Gastrocnemius medialis (tissue), 4 donors: ENCODE measurements at regions not wholly inside any gene's neighbourhood (a gene's known extent, or its start where the extent isn't known, plus 50 kb on each side); places are given as distances from the start of the nearest gene placed in this dataset.

Experiments used
- ATAC-seq, 2 donors: fragments of 150-250 bp; one replicate each; pipeline ENCODE4 v1.9.1; 2016
- DNase-seq, 2 donors: peaks; one replicate each; pipeline ENCODE4 v3.0.0-alpha.2; 2019
- H3K27ac ChIP-seq, 4 donors: fragments of 200-600 bp; sonication (generic); 1 replicate in 1 of 4; 2 replicates in 3 of 4; pipeline ENCODE4 v1.5.1; 2016 to 2018; ENCODE audit warnings: mild to moderate bottlenecking in 2 of 4, moderate library complexity in 1 of 4
- H3K27me3 ChIP-seq, 3 donors: fragments of 200-600 bp; sonication (generic) in 2 of 3; 1 replicate in 1 of 3; 2 replicates in 2 of 3; pipeline versions ENCODE4 v1.5.1 to v1.6.0; 2016 to 2019; ENCODE audit warnings: mild to moderate bottlenecking in 1 of 3, moderate library complexity in 1 of 3
- H3K36me3 ChIP-seq, 2 donors: fragments of 200-600 bp; sonication (generic) in 1 of 2; one replicate each; pipeline ENCODE4 v1.5.1; 2017 to 2018
- H3K4me1 ChIP-seq, 2 donors: fragments of 200-600 bp; sonication (generic) in 1 of 2; one replicate each; pipeline ENCODE4 v1.5.1; 2016 to 2017; ENCODE audit warnings: mild to moderate bottlenecking in 2 of 2
- H3K4me3 ChIP-seq, 4 donors: fragments of 200-600 bp; sonication (generic) in 3 of 4; 1 replicate in 1 of 4; 2 replicates in 3 of 4; pipeline ENCODE4 v1.5.1; 2016 to 2019; ENCODE audit warnings: mild to moderate bottlenecking in 2 of 4
- H3K9me3 ChIP-seq, 3 donors: fragments of 200-600 bp; sonication (generic) in 2 of 3; 1 replicate in 1 of 3; 2 replicates in 2 of 3; pipeline ENCODE4 v1.5.1; 2016 to 2019
- POLR2A ChIP-seq, 2 donors: fragments of 450-650 bp; IDR thresholded peaks; one replicate each; pipeline ENCODE4 v1.6.1; 2017; ENCODE audit warnings: antibody characterized with exemption in 2 of 2, mild to moderate bottlenecking in 2 of 2, moderate library complexity in 2 of 2
- in situ Hi-C, 4 donors: fragments of 200-750 bp; cut with MboI; loops; one replicate each; pipeline versions ENCODE4 v1.15.0 to v1.8.0; 2017; ENCODE audit warnings: low sequenced_read_pairs in 4 of 4
- intact Hi-C: fragments of 100-400 bp; cut with DNase I; formaldehyde crosslinking; loops from one replicate; pipeline ENCODE4 v1.15.1; 2023; ENCODE audit warnings: low total_unique reads
- TF ChIP-seq, protein P1 (sequence below), 5 experiments: fragments of 450-650 bp in 3 of 5; fragments of 200-600 bp in 2 of 5; sonication (generic) in 2 of 5; IDR thresholded peaks in 4 of 5; conservative IDR thresholded peaks in 1 of 5; 1 replicate in 4 of 5; 2 replicates in 1 of 5; pipeline ENCODE4 v1.5.1; 2016 to 2019; ENCODE audit warnings: antibody characterized with exemption in 5 of 5, mild to moderate bottlenecking in 3 of 5, moderate library complexity in 3 of 5

DNA sequence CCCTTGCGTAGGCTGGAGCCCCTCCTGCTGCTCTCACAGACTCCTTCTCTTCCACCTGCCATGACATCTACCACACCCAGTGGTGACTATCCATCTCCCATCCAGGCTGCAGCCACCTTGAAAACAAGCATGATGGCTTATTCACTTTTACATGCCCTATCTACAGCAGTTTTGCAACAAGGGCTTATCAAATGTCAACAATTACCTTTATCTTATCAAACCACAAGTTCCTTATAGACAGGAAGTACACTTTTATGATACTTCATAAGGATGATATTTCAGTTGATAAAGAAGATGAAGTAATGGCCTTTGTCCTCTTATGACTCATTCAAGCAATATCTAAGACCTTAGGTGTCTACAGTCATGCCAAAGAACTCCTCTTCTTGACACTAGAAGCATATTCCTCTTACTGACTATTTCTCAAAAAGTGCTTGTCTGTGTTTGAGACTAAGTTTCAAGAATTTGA lies 125.3 kb upstream of the SPRED1 start:
- Histone ChIP-seq H3K27ac (no peak overlapping the region), H3K9me3 (no peaks in the 10 kb centered on the region), H3K4me3 (no peak overlapping the region), H3K36me3 (no peaks in the 10 kb centered on the region), H3K27me3 (no peaks in the 10 kb centered on the region), H3K4me1 (peaks cover 0 to 4% of the 10 kb centered on the region in 2 donors)
- no peak for ATAC-seq
- in situ Hi-C loops (loop anchor here in 1 of 4 donors (5.0 kb wide), 1 partner anchor 50 kb away; no protein-coding TSS in a partner anchor), intact Hi-C loops (no loop called here)
- no peak for DNase-seq
- TF ChIP-seq, protein P1, sequence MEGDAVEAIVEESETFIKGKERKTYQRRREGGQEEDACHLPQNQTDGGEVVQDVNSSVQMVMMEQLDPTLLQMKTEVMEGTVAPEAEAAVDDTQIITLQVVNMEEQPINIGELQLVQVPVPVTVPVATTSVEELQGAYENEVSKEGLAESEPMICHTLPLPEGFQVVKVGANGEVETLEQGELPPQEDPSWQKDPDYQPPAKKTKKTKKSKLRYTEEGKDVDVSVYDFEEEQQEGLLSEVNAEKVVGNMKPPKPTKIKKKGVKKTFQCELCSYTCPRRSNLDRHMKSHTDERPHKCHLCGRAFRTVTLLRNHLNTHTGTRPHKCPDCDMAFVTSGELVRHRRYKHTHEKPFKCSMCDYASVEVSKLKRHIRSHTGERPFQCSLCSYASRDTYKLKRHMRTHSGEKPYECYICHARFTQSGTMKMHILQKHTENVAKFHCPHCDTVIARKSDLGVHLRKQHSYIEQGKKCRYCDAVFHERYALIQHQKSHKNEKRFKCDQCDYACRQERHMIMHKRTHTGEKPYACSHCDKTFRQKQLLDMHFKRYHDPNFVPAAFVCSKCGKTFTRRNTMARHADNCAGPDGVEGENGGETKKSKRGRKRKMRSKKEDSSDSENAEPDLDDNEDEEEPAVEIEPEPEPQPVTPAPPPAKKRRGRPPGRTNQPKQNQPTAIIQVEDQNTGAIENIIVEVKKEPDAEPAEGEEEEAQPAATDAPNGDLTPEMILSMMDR (IDR thresholded peaks at IDR 0.05 in 4 of 5, conservative IDR thresholded peaks at IDR 0.05 in 1 of 5), result no peak
- no peak for TF ChIP-seq POLR2A (IDR thresholded peaks at IDR 0.05)

DNA sequence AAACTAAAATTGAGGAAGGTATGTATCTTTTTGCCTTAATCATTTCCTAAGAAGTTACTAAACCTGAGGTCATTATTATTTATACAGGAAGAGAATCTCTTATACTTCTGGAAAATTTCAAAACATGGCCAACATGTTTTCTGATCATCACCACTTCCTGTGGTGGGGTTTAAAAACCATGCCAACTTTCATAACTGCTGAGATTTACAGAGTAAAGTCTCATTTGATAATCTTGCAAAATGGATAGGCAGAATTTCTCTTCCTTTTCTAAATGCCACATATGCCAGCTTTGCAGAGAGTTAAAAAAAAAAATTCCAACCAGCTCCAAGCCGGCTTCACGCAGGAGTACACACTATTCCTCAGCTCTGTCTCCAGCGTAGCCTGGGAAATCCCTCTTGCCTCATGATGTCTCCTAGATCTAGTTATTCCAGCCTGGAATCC lies 124.3 kb upstream of the SPRED1 start:
- no peak for ATAC-seq
- in situ Hi-C loops, result loop anchor here in 1 of 4 donors (5.0 kb wide), 1 partner anchor 51 kb away; no protein-coding TSS in a partner anchor
- intact Hi-C loops, result loop anchor here (2.0 kb wide), 1 partner anchor 60 kb away; no protein-coding TSS in a partner anchor
- TF ChIP-seq POLR2A (IDR thresholded peaks at IDR 0.05), result no peak
- TF ChIP-seq, protein P1 (IDR thresholded peaks at IDR 0.05 in 4 of 5, conservative IDR thresholded peaks at IDR 0.05 in 1 of 5), result no peak
- no peak overlapping the region for H3K4me3 ChIP-seq
- DNase-seq, result no peak
- no peaks in the 10 kb centered on the region for H3K36me3 ChIP-seq
- peaks cover 0 to 4% of the 10 kb centered on the region in 2 donors for H3K4me1 ChIP-seq
- no peaks in the 10 kb centered on the region for H3K27me3 ChIP-seq
- no peaks in the 10 kb centered on the region for H3K9me3 ChIP-seq
- H3K27ac ChIP-seq, result peak overlapping the region in 1 of 4 donors; percentile 68

DNA sequence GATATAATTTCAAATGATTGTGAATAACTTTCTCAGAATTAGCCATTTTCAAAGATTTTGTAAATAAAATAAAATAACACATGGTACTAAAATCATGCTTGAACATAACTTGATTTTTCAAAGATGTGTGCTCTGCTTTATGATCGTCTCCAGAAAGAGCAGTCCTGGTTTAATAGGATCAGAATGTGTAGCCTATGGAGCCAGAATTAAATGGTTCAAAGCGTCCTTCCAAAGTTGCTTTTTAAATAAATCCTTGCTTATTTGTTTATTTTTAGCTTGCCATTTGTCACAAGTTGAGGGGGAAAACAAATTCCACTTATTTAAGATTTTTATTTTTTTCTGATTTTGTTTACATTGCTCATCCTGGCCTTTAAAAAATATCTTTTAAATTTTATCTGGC lies 123.7 kb upstream of the SPRED1 start:
- Histone ChIP-seq H3K27me3 (no peaks in the 10 kb centered on the region), H3K36me3 (no peaks in the 10 kb centered on the region), H3K4me1 (peaks cover 0 to 4% of the 10 kb centered on the region in 2 donors), H3K9me3 (no peaks in the 10 kb centered on the region), H3K27ac (peak overlapping the region; percentile 55 to 73 (median 64)), H3K4me3 (no peak overlapping the region)
- in situ Hi-C loops (loop anchor here in 1 of 4 donors (5.0 kb wide), 1 partner anchor 52 kb away; no protein-coding TSS in a partner anchor), intact Hi-C loops (loop anchor here (2.0 kb wide), 1 partner anchor 60 kb away; no protein-coding TSS in a partner anchor)
- TF ChIP-seq POLR2A (IDR thresholded peaks at IDR 0.05), result no peak
- TF ChIP-seq, protein P1 (IDR thresholded peaks at IDR 0.05 in 4 of 5, conservative IDR thresholded peaks at IDR 0.05 in 1 of 5), result no peak
- DNase-seq (no peak), ATAC-seq (no peak)

DNA sequence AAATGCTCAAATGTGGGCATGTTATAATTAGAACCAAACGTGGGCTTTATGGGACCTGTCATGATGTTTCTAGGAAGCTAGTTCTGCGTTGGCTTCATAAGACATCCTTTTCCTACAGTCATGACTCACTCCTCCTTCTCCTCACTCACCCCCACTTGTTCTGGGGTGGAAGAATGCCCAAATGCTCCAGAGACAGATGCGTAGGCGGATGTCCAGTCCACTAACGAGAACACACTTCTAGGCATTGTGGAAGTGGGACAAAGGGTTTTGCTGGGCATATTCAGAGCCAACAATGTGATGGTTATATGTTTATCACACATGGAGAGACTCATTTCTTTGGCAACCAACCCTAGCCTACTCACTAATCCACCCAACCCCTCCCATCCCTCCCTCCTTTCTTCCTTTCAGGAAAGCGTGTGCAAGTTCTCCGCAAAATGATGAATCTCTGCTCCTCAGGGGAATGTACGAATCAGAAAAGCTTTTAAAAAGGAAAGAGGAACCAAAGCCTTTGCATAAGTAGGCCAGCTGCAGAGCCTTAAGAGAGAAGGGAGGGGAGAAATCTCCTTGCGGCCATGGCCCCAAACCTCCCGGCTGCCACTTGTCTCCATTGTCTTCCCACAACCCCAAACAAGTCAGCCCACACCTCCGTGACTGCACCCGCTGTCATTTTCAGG lies 123.0 kb upstream of the SPRED1 start:
- in situ Hi-C loops, result loop anchor here in 1 of 4 donors (5.0 kb wide), 1 partner anchor 52 kb away; no protein-coding TSS in a partner anchor
- Histone ChIP-seq H3K4me1 (peaks cover 0 to 4% of the 10 kb centered on the region in 2 donors), H3K27me3 (no peaks in the 10 kb centered on the region), H3K27ac (peak overlapping the region; percentile 55 to 73 (median 64)), H3K9me3 (no peaks in the 10 kb centered on the region), H3K4me3 (peak overlapping the region in 3 of 4 donors; percentile 17 to 33 (median 28)), H3K36me3 (no peaks in the 10 kb centered on the region)
- TF ChIP-seq, protein P1 (IDR thresholded peaks at IDR 0.05 in 4 of 5, conservative IDR thresholded peaks at IDR 0.05 in 1 of 5), result no peak
- peak in 1 of 2 donors; percentile 14 for TF ChIP-seq POLR2A (IDR thresholded peaks at IDR 0.05)
- intact Hi-C loops, result loop anchor here (2.0 kb wide), 1 partner anchor 61 kb away; no protein-coding TSS in a partner anchor
- peak; percentile 71 to 72 for ATAC-seq
- DNase-seq, result peak; percentile 33 to 68
